A549 (cell line): ENCODE measurements at regions not wholly inside any gene's neighbourhood (a gene's known extent, or its start where the extent isn't known, plus 50 kb on each side); places are given as distances from the start of the nearest gene placed in this dataset.

ENCODE experiments used
- ATAC-seq, 2 experiments: fragments of 200-7000 bp in 1 of 2; fragments of >200 bp in 1 of 2; cut with Nextera tagmentation in 1 of 2; cut with Tn5 transposase in 1 of 2; 3 replicates each; pipeline versions ENCODE4 v1.8.0 to v1.9.1; 2018 to 2020; ENCODE audit warnings: mild to moderate bottlenecking in 1 of 2, moderate library complexity in 1 of 2
- CTCF ChIA-PET: fragments of 300-600 bp; sonication (Branson Sonifier 250); formaldehyde crosslinking; extraction: SDS; loops from one replicate; lab custom pipeline; 2021; ENCODE audit warnings: antibody characterized with exemption, inconsistent platforms; lab: Yijun Ruan, JAX
- POLR2A ChIA-PET: fragments of 350-600 bp; formaldehyde crosslinking; extraction: SDS; loops from one replicate; lab custom pipeline; 2021; ENCODE audit warnings: antibody characterized with exemption, inconsistent platforms; lab: Yijun Ruan, JAX
- DNase-seq, 2 experiments: peaks; one replicate each; pipeline versions ENCODE4 v3.0.0 to v3.0.0-alpha.2; 2011 to 2016; ENCODE audit warnings: low read depth in 1 of 2, low spot score in 1 of 2
- FAIRE-seq: peaks from 2 replicates; lab custom pipeline; 2011; peaks lifted over from hg19 to GRCh38; lab: Jason Lieb, UNC
- H3K27ac ChIP-seq, 2 experiments: fragments of >200 bp; sonication (Bioruptor Twin); formaldehyde crosslinking; 3 replicates each; pipeline ENCODE4 v1.5.1; 2016 to 2017
- H3K4me1 ChIP-seq: fragments of >200 bp; sonication (Bioruptor Twin); formaldehyde crosslinking; 3 replicates; pipeline ENCODE4 v1.6.1; 2016
- H3K4me2 ChIP-seq: fragments of >200 bp; sonication (Bioruptor Twin); formaldehyde crosslinking; 3 replicates; pipeline ENCODE4 v1.6.1; 2016
- H3K4me3 ChIP-seq: fragments of >200 bp; sonication (Bioruptor Twin); formaldehyde crosslinking; 3 replicates; pipeline ENCODE4 v1.5.1; 2016
- H3K9me3 ChIP-seq: fragments of >200 bp; sonication (Bioruptor Twin); formaldehyde crosslinking; 3 replicates; pipeline ENCODE4 v1.6.1; 2016
- ATOH8 ChIP-seq: fragments of 250-450 bp; sonication (Bioruptor Pico); IDR thresholded peaks from 2 replicates; pipeline ENCODE4 v1.5.0; 2020; ENCODE audit warnings: low read depth, mild to moderate bottlenecking, moderate library complexity
- BCL3 ChIP-seq: fragments of >200 bp; sonication (Bioruptor Twin); formaldehyde crosslinking; IDR thresholded peaks from 3 replicates; pipeline ENCODE4 v1.6.1; 2016
- CBX8 ChIP-seq: fragments of 200-600 bp; sonication (generic); IDR thresholded peaks from 2 replicates; pipeline ENCODE4 v1.6.1; 2016
- CHD2 ChIP-seq: fragments of 150-350 bp; IDR thresholded peaks from 2 replicates; pipeline ENCODE4 v1.6.1; 2014; ENCODE audit warnings: low read length; ENCODE audit not compliant: partially characterized antibody
- EP300 ChIP-seq, 2 experiments: fragments of >200 bp; sonication (Bioruptor Twin); formaldehyde crosslinking; IDR thresholded peaks; 2 replicates in 1 of 2; 3 replicates in 1 of 2; pipeline ENCODE4 v1.6.1; 2016 to 2017
- FOSL2 ChIP-seq, 2 experiments: fragments of 450-650 bp in 1 of 2; fragments of >200 bp in 1 of 2; sonication (Bioruptor Twin) in 1 of 2; formaldehyde crosslinking; IDR thresholded peaks; 2 replicates each; pipeline versions ENCODE4 v1.5.0 to v1.6.1; 2016 to 2020; ENCODE audit warnings: mild to moderate bottlenecking in 1 of 2, moderate library complexity in 1 of 2
- FOXS1 ChIP-seq: fragments of 250-450 bp; sonication (Bioruptor Pico); IDR thresholded peaks from 2 replicates; pipeline ENCODE4 v1.5.0; 2020; ENCODE audit warnings: mild to moderate bottlenecking, moderate library complexity
- GATA3 ChIP-seq: IDR thresholded peaks from 2 replicates; pipeline ENCODE4 v1.6.1; 2012; ENCODE audit warnings: borderline replicate concordance
- JUN ChIP-seq, 2 experiments: fragments of >200 bp; sonication (Bioruptor Twin); formaldehyde crosslinking; IDR thresholded peaks; 2 replicates in 1 of 2; 3 replicates in 1 of 2; pipeline ENCODE4 v1.6.1; 2016 to 2017
- JUNB ChIP-seq: fragments of >200 bp; sonication (Bioruptor Twin); formaldehyde crosslinking; IDR thresholded peaks from 2 replicates; pipeline ENCODE4 v1.6.1; 2016
- MAFK ChIP-seq: fragments of 450-650 bp; IDR thresholded peaks from 2 replicates; pipeline ENCODE4 v1.6.1; 2014; ENCODE audit not compliant: partially characterized antibody
- MAX ChIP-seq: IDR thresholded peaks from 2 replicates; pipeline ENCODE4 v1.6.1; 2012
- MAZ ChIP-seq: fragments of 150-350 bp; IDR thresholded peaks from 2 replicates; pipeline ENCODE4 v1.6.1; 2014; ENCODE audit warnings: antibody characterized with exemption, low read depth, low read length, borderline replicate concordance
- POLR2A ChIP-seq: IDR thresholded peaks from 2 replicates; pipeline ENCODE4 v1.6.1; 2012; ENCODE audit warnings: mild to moderate bottlenecking, low read length
- RARB ChIP-seq: fragments of 250-450 bp; sonication (Bioruptor Pico); IDR thresholded peaks from 2 replicates; pipeline ENCODE4 v1.8.0; 2021; ENCODE audit warnings: mild to moderate bottlenecking, moderate library complexity
- WGBS: methylation state at CpG from one replicate; pipeline ENCODE4 v1.1.6; 2017; ENCODE audit errors: missing lambda C conversion rate; 5-methylcytosine and 5-hydroxymethylcytosine counted together

- H3K4me3 ChIP-seq: no peak overlapping the region
- no peaks in the 10 kb centered on the region for H3K9me3 ChIP-seq
- 3% methylated on average over 7 of the region's 7 CpGs for WGBS
- FAIRE-seq (peak; percentile 59), DNase-seq (peak; percentile 83 to 88)
- peak overlapping the region; percentile 73 to 92 for H3K27ac ChIP-seq
- POLR2A ChIA-PET: interaction anchor here (0.6 to 1.6 kb wide), 3 partner anchors 173 to 236 kb away, joined by 3 to 4 read pairs (median 4); partner anchors contain the start of genes KIF18A and METTL15
- TF ChIP-seq EP300 (IDR thresholded peaks at IDR 0.05) (peak in 1 of 2 experiments; percentile 39; a peak in 1 of 5 replicates), JUN (IDR thresholded peaks at IDR 0.05) (peak; percentile 40 to 57; a peak in 2 of 5 replicates), MAX (peak; percentile 68), GATA3 (peak; percentile 42; the same call in 1 of the 2 replicates), MAZ (no peak), CBX8 (no peak), CHD2 (no peak), POLR2A (no peak), ATOH8 (peak; percentile 31; the same call in 1 of the 2 replicates), JUNB (peak; percentile 92), FOSL2 (IDR thresholded peaks at IDR 0.05) (peak; percentile 93), FOSL2 (CRISPR knock-in tag; IDR thresholded peaks at IDR 0.05) (peak; percentile 94), BCL3 (no peak)
- TF ChIP-seq, all 56 proteins: peak for 7
- peaks cover 20% of the 10 kb centered on the region for H3K4me1 ChIP-seq
- CTCF ChIA-PET: interaction anchor here (0.7 to 1.2 kb wide), 2 partner anchors 20 to 32 kb away, joined by 3 to 4 read pairs; no protein-coding TSS in a partner anchor
- ATAC-seq: peak; percentile 97 to 98
- H3K4me2 ChIP-seq: peak overlapping the region; percentile 60
Measured at GRCh38 chr11:27934830-27935145, 173.2 kb downstream of the KIF18A start.

- DNase-seq (peak; percentile 15 to 61), ATAC-seq (peak; percentile 84 to 87), FAIRE-seq (no peak)
- peak; percentile 47 for TF ChIP-seq MAX
- peak; percentile 49; the same call in 1 of the 2 replicates for TF ChIP-seq GATA3
- TF ChIP-seq RARB (CRISPR knock-in tag): no peak
- TF ChIP-seq BCL3: no peak
- TF ChIP-seq JUNB: no peak
- Histone ChIP-seq H3K4me2 (peak overlapping the region; percentile 60), H3K9me3 (no peaks in the 10 kb centered on the region), H3K4me3 (no peak overlapping the region), H3K27ac (peak overlapping the region; percentile 73 to 92), H3K4me1 (peaks cover 20% of the 10 kb centered on the region)
- ChIA-PET CTCF (interaction anchor here (0.7 to 1.2 kb wide), 3 partner anchors 20 to 118 kb away, joined by 3 to 4 read pairs (median 3); no protein-coding TSS in a partner anchor), POLR2A (interaction anchor here (0.7 to 1.6 kb wide), 2 partner anchors 215 to 235 kb away, joined by 3 to 4 read pairs; no protein-coding TSS in a partner anchor)
- WGBS: 60% methylated on average over 13 of the region's 13 CpGs
Measured at GRCh38 chr11:27933992-27934829, 173.7 kb downstream of the KIF18A start.

GRCh38 chr11:27931770-27932169 lies 176.2 kb downstream of the KIF18A start:
- Histone ChIP-seq H3K4me2 (no peak overlapping the region), H3K9me3 (no peaks in the 10 kb centered on the region), H3K4me3 (no peak overlapping the region), H3K27ac (peak overlapping the region in 1 of 2 experiments; percentile 20; a peak in 1 of 6 replicates), H3K4me1 (peaks cover 24% of the 10 kb centered on the region)
- ATAC-seq (no peak), DNase-seq (no peak), FAIRE-seq (no peak)
- POLR2A ChIA-PET: no interaction called here
- 86% methylated on average over 1 of the region's 1 CpG for WGBS
- TF ChIP-seq JUNB: no peak
- TF ChIP-seq MAFK: no peak
- TF ChIP-seq JUN (IDR thresholded peaks at IDR 0.05): no peak
- TF ChIP-seq ATOH8: no peak
- no peak for TF ChIP-seq FOXS1
- CTCF ChIA-PET: interaction anchor here (0.8 kb wide), 1 partner anchor 213 kb away, joined by 3 read pairs; no protein-coding TSS in a partner anchor
